ENCODE measurements at regions not wholly inside any gene's neighbourhood (a gene's known extent, or its start where the extent isn't known, plus 50 kb on each side); places are given as distances from the start of the nearest gene placed in this dataset.

DNA sequence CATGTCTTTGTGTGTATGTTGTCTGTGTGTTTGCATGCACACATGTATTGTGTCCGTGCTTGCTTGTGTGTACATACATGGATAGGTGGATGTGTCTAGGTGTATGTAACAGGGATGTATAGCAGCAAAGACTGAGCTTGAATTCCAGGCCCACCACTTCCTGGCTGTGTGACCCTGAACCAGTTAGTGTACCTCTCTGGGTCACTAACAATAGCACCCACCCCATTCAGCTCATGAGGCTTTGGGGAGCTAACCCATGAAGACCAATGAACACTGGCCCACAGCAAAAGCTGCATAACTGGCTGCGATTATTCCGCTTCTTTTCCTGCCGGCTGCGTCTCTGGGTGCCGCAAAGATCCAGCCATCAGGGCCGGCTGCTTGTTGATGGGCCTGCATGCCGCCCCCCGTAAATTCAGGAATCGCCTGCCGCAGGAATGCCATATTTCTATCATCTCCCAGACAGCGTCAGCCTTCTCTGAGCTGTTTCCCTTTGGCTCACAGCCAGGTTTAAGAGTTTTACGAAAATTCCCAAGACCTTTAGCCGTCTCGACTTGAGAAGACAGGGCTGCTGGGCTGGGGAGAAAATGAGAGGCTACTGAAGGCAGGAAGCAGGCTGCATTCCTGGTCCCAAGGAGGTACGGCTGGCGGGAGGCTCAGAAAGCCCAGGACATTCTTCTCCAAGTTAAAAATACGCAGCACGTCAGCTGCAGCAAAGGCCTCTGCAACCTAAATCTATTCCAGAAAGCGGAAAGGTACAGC, 224.6 kb downstream of the MN1 start:
- TF ChIP-seq EZH2phosphoT487 (IDR thresholded peaks at IDR 0.05; ENCODE audit: low read depth) = no peak
- TF ChIP-seq, protein P1, sequence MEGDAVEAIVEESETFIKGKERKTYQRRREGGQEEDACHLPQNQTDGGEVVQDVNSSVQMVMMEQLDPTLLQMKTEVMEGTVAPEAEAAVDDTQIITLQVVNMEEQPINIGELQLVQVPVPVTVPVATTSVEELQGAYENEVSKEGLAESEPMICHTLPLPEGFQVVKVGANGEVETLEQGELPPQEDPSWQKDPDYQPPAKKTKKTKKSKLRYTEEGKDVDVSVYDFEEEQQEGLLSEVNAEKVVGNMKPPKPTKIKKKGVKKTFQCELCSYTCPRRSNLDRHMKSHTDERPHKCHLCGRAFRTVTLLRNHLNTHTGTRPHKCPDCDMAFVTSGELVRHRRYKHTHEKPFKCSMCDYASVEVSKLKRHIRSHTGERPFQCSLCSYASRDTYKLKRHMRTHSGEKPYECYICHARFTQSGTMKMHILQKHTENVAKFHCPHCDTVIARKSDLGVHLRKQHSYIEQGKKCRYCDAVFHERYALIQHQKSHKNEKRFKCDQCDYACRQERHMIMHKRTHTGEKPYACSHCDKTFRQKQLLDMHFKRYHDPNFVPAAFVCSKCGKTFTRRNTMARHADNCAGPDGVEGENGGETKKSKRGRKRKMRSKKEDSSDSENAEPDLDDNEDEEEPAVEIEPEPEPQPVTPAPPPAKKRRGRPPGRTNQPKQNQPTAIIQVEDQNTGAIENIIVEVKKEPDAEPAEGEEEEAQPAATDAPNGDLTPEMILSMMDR (IDR thresholded peaks at IDR 0.05; ENCODE audit: low read depth, low read length) = no peak
- no peak overlapping the region for H3K9ac ChIP-seq (ENCODE audit: low read length)
- H4K20me1 ChIP-seq (ENCODE audit: insufficient read depth, low read length) = no peaks in the 10 kb centered on the region

DNA sequence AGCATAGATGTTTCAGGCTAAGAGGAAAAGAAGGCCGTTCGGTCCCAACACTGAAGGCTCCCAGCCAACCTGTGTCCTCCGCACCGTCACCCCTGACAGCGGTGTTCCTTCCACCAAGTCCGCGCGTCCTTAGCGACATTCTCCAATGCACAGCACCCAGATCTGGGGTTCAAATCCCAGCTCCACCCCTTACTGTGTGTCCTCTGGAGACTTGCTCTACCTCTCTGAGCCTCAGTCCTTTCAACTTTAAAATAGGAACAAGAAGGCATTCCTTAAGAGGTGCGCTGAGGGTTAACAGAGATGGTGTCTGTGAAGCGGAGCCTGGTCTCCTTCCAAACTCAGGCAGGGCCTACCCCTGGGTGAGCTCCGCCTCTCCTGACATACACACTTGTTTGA, 224.0 kb downstream of the MN1 start:
- no peak overlapping the region for H3K9ac ChIP-seq (ENCODE audit: low read length)
- H3K27me3 ChIP-seq (ENCODE audit: low read depth, low read length) = peaks cover 49% of the 10 kb centered on the region
- no peaks in the 10 kb centered on the region for H3K9me3 ChIP-seq (ENCODE audit: insufficient read depth, low read length)
- H3K79me2 ChIP-seq (ENCODE audit: low read length) = no peaks in the 10 kb centered on the region
- no peak overlapping the region for H2AFZ ChIP-seq (ENCODE audit: low read depth, low read length)
- no peak overlapping the region for H3K4me2 ChIP-seq (ENCODE audit: low read length)
- H3K4me3 ChIP-seq (ENCODE audit: low read length) = no peak overlapping the region
- no peaks in the 10 kb centered on the region for H3K36me3 ChIP-seq (replicated peaks; ENCODE audit: low read depth, low read length)
- no peaks in the 10 kb centered on the region for H4K20me1 ChIP-seq (ENCODE audit: insufficient read depth, low read length)
- TF ChIP-seq EZH2phosphoT487 (IDR thresholded peaks at IDR 0.05; ENCODE audit: low read depth) = no peak
- TF ChIP-seq, protein P1 (IDR thresholded peaks at IDR 0.05; ENCODE audit: low read depth, low read length) = no peak
- no peak overlapping the region for H3K27ac ChIP-seq (ENCODE audit: low read length)
- no peaks in the 10 kb centered on the region for H3K4me1 ChIP-seq (ENCODE audit: low read length)

More for the DNA sequence above, 224.6 kb downstream of the MN1 start:
- H3K9me3 ChIP-seq (ENCODE audit: insufficient read depth, low read length) = no peaks in the 10 kb centered on the region
- no peaks in the 10 kb centered on the region for H3K79me2 ChIP-seq (ENCODE audit: low read length)
- H3K36me3 ChIP-seq (replicated peaks; ENCODE audit: low read depth, low read length) = no peaks in the 10 kb centered on the region
- H3K27me3 ChIP-seq (ENCODE audit: low read depth, low read length) = peaks cover 54% of the 10 kb centered on the region
- no peaks in the 10 kb centered on the region for H3K4me1 ChIP-seq (ENCODE audit: low read length)
- H3K4me3 ChIP-seq (ENCODE audit: low read length) = no peak overlapping the region
- no peak overlapping the region for H2AFZ ChIP-seq (ENCODE audit: low read depth, low read length)
- H3K27ac ChIP-seq (ENCODE audit: low read length) = no peak overlapping the region
- no peak overlapping the region for H3K4me2 ChIP-seq (ENCODE audit: low read length)

DNA sequence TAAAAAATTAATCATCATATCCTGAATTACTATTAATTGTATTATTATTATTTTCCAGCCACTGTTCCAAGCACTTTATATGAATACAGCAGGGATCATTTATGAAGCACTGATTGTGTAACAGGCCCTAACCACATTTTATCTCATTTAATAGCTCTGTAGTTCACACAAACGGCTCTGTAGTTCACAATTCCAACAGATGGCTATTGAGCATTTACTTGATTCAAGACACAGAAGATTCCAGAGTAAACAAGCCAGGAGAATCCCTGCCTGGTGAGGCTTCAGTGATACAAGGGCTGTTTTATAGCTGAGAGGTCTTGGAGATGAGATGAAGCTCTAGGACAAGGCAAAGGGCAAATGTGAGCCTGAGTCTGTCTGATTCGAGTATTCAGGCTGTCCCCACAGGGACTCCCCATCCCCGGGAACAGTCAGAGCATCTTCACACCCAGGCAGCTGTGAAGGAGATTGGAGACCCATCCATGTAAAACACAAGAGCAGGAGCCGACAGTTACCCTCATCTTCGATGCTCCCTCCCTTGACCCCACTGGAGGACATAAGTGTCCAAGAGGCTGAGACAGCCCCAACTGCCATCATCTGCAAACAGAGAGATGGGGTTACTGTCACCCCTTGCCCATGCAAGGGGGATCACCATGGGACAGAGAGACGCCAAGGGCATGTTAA, 222.5 kb downstream of the MN1 start:
- no peak overlapping the region for H2AFZ ChIP-seq (ENCODE audit: low read depth, low read length)
- no peak overlapping the region for H3K9ac ChIP-seq (ENCODE audit: low read length)
- no peaks in the 10 kb centered on the region for H3K4me1 ChIP-seq (ENCODE audit: low read length)
- H3K79me2 ChIP-seq (ENCODE audit: low read length) = no peaks in the 10 kb centered on the region
- no peak overlapping the region for H3K27ac ChIP-seq (ENCODE audit: low read length)
- peaks cover 59% of the 10 kb centered on the region for H3K27me3 ChIP-seq (ENCODE audit: low read depth, low read length)
- TF ChIP-seq EZH2phosphoT487 (IDR thresholded peaks at IDR 0.05; ENCODE audit: low read depth) = no peak
- H3K9me3 ChIP-seq (ENCODE audit: insufficient read depth, low read length) = no peaks in the 10 kb centered on the region
- no peak overlapping the region for H3K4me3 ChIP-seq (ENCODE audit: low read length)
- H3K4me2 ChIP-seq (ENCODE audit: low read length) = no peak overlapping the region
- no peaks in the 10 kb centered on the region for H4K20me1 ChIP-seq (ENCODE audit: insufficient read depth, low read length)
- no peaks in the 10 kb centered on the region for H3K36me3 ChIP-seq (replicated peaks; ENCODE audit: low read depth, low read length)

DNA sequence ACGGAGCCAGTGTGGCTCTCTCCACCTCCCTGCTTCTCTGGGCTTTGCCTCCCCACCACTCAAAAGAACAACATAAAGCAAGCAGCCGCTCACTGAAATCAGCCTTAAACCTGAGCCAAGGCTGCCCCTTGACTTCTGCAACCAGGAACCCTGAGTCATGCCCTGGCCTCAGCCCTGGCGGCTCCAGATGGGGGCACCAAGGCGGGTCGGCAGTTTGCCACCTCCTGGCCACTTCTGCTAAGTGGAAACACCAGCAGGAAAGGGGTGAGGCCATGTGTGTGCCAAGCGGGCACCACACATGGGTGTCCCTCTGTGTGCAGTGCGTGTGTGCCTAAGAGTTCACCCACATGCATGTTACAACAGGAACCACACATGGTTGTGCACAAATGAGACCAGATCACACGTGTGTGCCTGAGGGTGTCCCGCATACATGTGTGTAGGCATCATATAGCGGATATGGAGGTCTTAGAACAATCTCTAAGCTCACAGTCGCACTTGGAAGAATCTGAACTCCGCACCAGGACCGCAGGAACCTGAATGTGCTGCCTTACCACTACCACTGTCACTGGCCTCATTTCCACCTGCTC, 221.2 kb downstream of the MN1 start:
- TF ChIP-seq, protein P1 (IDR thresholded peaks at IDR 0.05; ENCODE audit: low read depth, low read length) = no peak
- TF ChIP-seq EZH2phosphoT487 (IDR thresholded peaks at IDR 0.05; ENCODE audit: low read depth) = no peak
- Histone ChIP-seq H4K20me1 (ENCODE audit: insufficient read depth, low read length) (no peaks in the 10 kb centered on the region), H3K9me3 (ENCODE audit: insufficient read depth, low read length) (no peaks in the 10 kb centered on the region), H3K27me3 (ENCODE audit: low read depth, low read length) (peaks cover 58% of the 10 kb centered on the region), H3K4me2 (ENCODE audit: low read length) (no peak overlapping the region), H3K4me1 (ENCODE audit: low read length) (no peaks in the 10 kb centered on the region), H3K4me3 (ENCODE audit: low read length) (no peak overlapping the region), H3K9ac (ENCODE audit: low read length) (no peak overlapping the region), H3K79me2 (ENCODE audit: low read length) (no peaks in the 10 kb centered on the region), H2AFZ (ENCODE audit: low read depth, low read length) (no peak overlapping the region), H3K27ac (ENCODE audit: low read length) (no peak overlapping the region), H3K36me3 (replicated peaks; ENCODE audit: low read depth, low read length) (no peaks in the 10 kb centered on the region)
